ENCODE measurements at regions not wholly inside any gene's neighbourhood (a gene's known extent, or its start where the extent isn't known, plus 50 kb on each side); places are given as distances from the start of the nearest gene placed in this dataset.

- no peak overlapping the region for H3K9ac ChIP-seq (ENCODE audit: low read length)
- no peaks in the 10 kb centered on the region for H3K27me3 ChIP-seq (ENCODE audit: control insufficient read depth, insufficient read depth, low read length)
- H3K4me3 ChIP-seq (ENCODE audit: low read length), result no peak overlapping the region
- H3K36me3 ChIP-seq (ENCODE audit: control insufficient read depth, insufficient read depth, low read length), result no peaks in the 10 kb centered on the region
- peaks cover 27% of the 10 kb centered on the region for H3K4me1 ChIP-seq (ENCODE audit: control insufficient read depth, insufficient read depth, low read length)
- no peaks in the 10 kb centered on the region for H3K9me3 ChIP-seq (ENCODE audit: control insufficient read depth, low read length)
These were observed 273.3 kb upstream of the ANKRD55 start for GRCh38 chr5:56506211-56506965.

- no peak overlapping the region for H3K9ac ChIP-seq (ENCODE audit: low read length)
- H3K27me3 ChIP-seq (ENCODE audit: control insufficient read depth, insufficient read depth, low read length), result no peaks in the 10 kb centered on the region
- H3K9me3 ChIP-seq (ENCODE audit: control insufficient read depth, low read length), result no peaks in the 10 kb centered on the region
- H3K4me3 ChIP-seq (ENCODE audit: low read length), result no peak overlapping the region
- H3K36me3 ChIP-seq (ENCODE audit: control insufficient read depth, insufficient read depth, low read length), result no peaks in the 10 kb centered on the region
- peaks cover 21% of the 10 kb centered on the region for H3K4me1 ChIP-seq (ENCODE audit: control insufficient read depth, insufficient read depth, low read length)
These were observed 270.8 kb upstream of the ANKRD55 start for GRCh38 chr5:56503929-56504328.

GRCh38 chr5:56501781-56502557 lies 268.8 kb upstream of the ANKRD55 start:
- Histone ChIP-seq H3K27me3 (ENCODE audit: control insufficient read depth, insufficient read depth, low read length) (no peaks in the 10 kb centered on the region), H3K9ac (ENCODE audit: low read length) (no peak overlapping the region), H3K9me3 (ENCODE audit: control insufficient read depth, low read length) (no peaks in the 10 kb centered on the region), H3K4me1 (ENCODE audit: control insufficient read depth, insufficient read depth, low read length) (peaks cover 18% of the 10 kb centered on the region), H3K4me3 (ENCODE audit: low read length) (no peak overlapping the region), H3K36me3 (ENCODE audit: control insufficient read depth, insufficient read depth, low read length) (no peaks in the 10 kb centered on the region)

GRCh38 chr5:56499901-56500300 lies 266.8 kb upstream of the ANKRD55 start:
- Histone ChIP-seq H3K4me3 (ENCODE audit: low read length) (no peak overlapping the region), H3K27me3 (ENCODE audit: control insufficient read depth, insufficient read depth, low read length) (no peaks in the 10 kb centered on the region), H3K9ac (ENCODE audit: low read length) (no peak overlapping the region), H3K4me1 (ENCODE audit: control insufficient read depth, insufficient read depth, low read length) (peaks cover 9% of the 10 kb centered on the region), H3K9me3 (ENCODE audit: control insufficient read depth, low read length) (no peaks in the 10 kb centered on the region), H3K36me3 (ENCODE audit: control insufficient read depth, insufficient read depth, low read length) (no peaks in the 10 kb centered on the region)

GRCh38 chr5:56499491-56499890 lies 266.4 kb upstream of the ANKRD55 start:
- Histone ChIP-seq H3K9me3 (ENCODE audit: control insufficient read depth, low read length) (no peaks in the 10 kb centered on the region), H3K4me3 (ENCODE audit: low read length) (no peak overlapping the region)

GRCh38 chr5:56498759-56499395 lies 265.7 kb upstream of the ANKRD55 start:
- no peaks in the 10 kb centered on the region for H3K36me3 ChIP-seq (ENCODE audit: control insufficient read depth, insufficient read depth, low read length)
- H3K4me3 ChIP-seq (ENCODE audit: low read length), result no peak overlapping the region
- no peak overlapping the region for H3K9ac ChIP-seq (ENCODE audit: low read length)
- no peaks in the 10 kb centered on the region for H3K27me3 ChIP-seq (ENCODE audit: control insufficient read depth, insufficient read depth, low read length)
- H3K9me3 ChIP-seq (ENCODE audit: control insufficient read depth, low read length), result no peaks in the 10 kb centered on the region
- H3K4me1 ChIP-seq (ENCODE audit: control insufficient read depth, insufficient read depth, low read length), result peaks cover 9% of the 10 kb centered on the region

More at GRCh38 chr5:56499491-56499890, 266.4 kb upstream of the ANKRD55 start:
- no peaks in the 10 kb centered on the region for H3K27me3 ChIP-seq (ENCODE audit: control insufficient read depth, insufficient read depth, low read length)
- H3K4me1 ChIP-seq (ENCODE audit: control insufficient read depth, insufficient read depth, low read length), result peaks cover 9% of the 10 kb centered on the region
- no peak overlapping the region for H3K9ac ChIP-seq (ENCODE audit: low read length)
- no peaks in the 10 kb centered on the region for H3K36me3 ChIP-seq (ENCODE audit: control insufficient read depth, insufficient read depth, low read length)

- H3K27me3 ChIP-seq (ENCODE audit: control insufficient read depth, insufficient read depth, low read length), result no peaks in the 10 kb centered on the region
- H3K9me3 ChIP-seq (ENCODE audit: control insufficient read depth, low read length), result no peaks in the 10 kb centered on the region
- H3K4me1 ChIP-seq (ENCODE audit: control insufficient read depth, insufficient read depth, low read length), result peaks cover under 1% of the 10 kb centered on the region
- H3K4me3 ChIP-seq (ENCODE audit: low read length), result no peak overlapping the region
- H3K36me3 ChIP-seq (ENCODE audit: control insufficient read depth, insufficient read depth, low read length), result no peaks in the 10 kb centered on the region
- H3K9ac ChIP-seq (ENCODE audit: low read length), result no peak overlapping the region
These were observed 263.5 kb upstream of the ANKRD55 start for GRCh38 chr5:56496581-56497063.

- Histone ChIP-seq H3K9ac (ENCODE audit: low read length) (no peak overlapping the region), H3K27me3 (ENCODE audit: control insufficient read depth, insufficient read depth, low read length) (no peaks in the 10 kb centered on the region), H3K9me3 (ENCODE audit: control insufficient read depth, low read length) (no peaks in the 10 kb centered on the region), H3K4me1 (ENCODE audit: control insufficient read depth, insufficient read depth, low read length) (peaks cover 17% of the 10 kb centered on the region), H3K36me3 (ENCODE audit: control insufficient read depth, insufficient read depth, low read length) (no peaks in the 10 kb centered on the region), H3K4me3 (ENCODE audit: low read length) (no peak overlapping the region)
These were observed 261.2 kb upstream of the ANKRD55 start for GRCh38 chr5:56494300-56494731.

- Histone ChIP-seq H3K27me3 (ENCODE audit: control insufficient read depth, insufficient read depth, low read length) (no peaks in the 10 kb centered on the region), H3K4me1 (ENCODE audit: control insufficient read depth, insufficient read depth, low read length) (peaks cover 21% of the 10 kb centered on the region), H3K9ac (ENCODE audit: low read length) (no peak overlapping the region), H3K9me3 (ENCODE audit: control insufficient read depth, low read length) (no peaks in the 10 kb centered on the region), H3K4me3 (ENCODE audit: low read length) (no peak overlapping the region), H3K36me3 (ENCODE audit: control insufficient read depth, insufficient read depth, low read length) (no peaks in the 10 kb centered on the region)
These were observed 260.6 kb upstream of the ANKRD55 start for GRCh38 chr5:56493766-56494165.

GRCh38 chr5:56493308-56493707 lies 260.2 kb upstream of the ANKRD55 start:
- Histone ChIP-seq H3K9ac (ENCODE audit: low read length) (no peak overlapping the region), H3K4me1 (ENCODE audit: control insufficient read depth, insufficient read depth, low read length) (peaks cover 22% of the 10 kb centered on the region), H3K27me3 (ENCODE audit: control insufficient read depth, insufficient read depth, low read length) (no peaks in the 10 kb centered on the region), H3K4me3 (ENCODE audit: low read length) (no peak overlapping the region), H3K9me3 (ENCODE audit: control insufficient read depth, low read length) (no peaks in the 10 kb centered on the region), H3K36me3 (ENCODE audit: control insufficient read depth, insufficient read depth, low read length) (no peaks in the 10 kb centered on the region)

GRCh38 chr5:56492812-56493211 lies 259.7 kb upstream of the ANKRD55 start:
- H3K27me3 ChIP-seq (ENCODE audit: control insufficient read depth, insufficient read depth, low read length), result no peaks in the 10 kb centered on the region
- no peak overlapping the region for H3K9ac ChIP-seq (ENCODE audit: low read length)
- peaks cover 22% of the 10 kb centered on the region for H3K4me1 ChIP-seq (ENCODE audit: control insufficient read depth, insufficient read depth, low read length)
- no peak overlapping the region for H3K4me3 ChIP-seq (ENCODE audit: low read length)
- no peaks in the 10 kb centered on the region for H3K9me3 ChIP-seq (ENCODE audit: control insufficient read depth, low read length)
- no peaks in the 10 kb centered on the region for H3K36me3 ChIP-seq (ENCODE audit: control insufficient read depth, insufficient read depth, low read length)

- Histone ChIP-seq H3K9ac (ENCODE audit: low read length) (no peak overlapping the region), H3K4me3 (ENCODE audit: low read length) (no peak overlapping the region), H3K27me3 (ENCODE audit: control insufficient read depth, insufficient read depth, low read length) (no peaks in the 10 kb centered on the region), H3K9me3 (ENCODE audit: control insufficient read depth, low read length) (no peaks in the 10 kb centered on the region), H3K36me3 (ENCODE audit: control insufficient read depth, insufficient read depth, low read length) (no peaks in the 10 kb centered on the region), H3K4me1 (ENCODE audit: control insufficient read depth, insufficient read depth, low read length) (peaks cover 22% of the 10 kb centered on the region)
These were observed 257.9 kb upstream of the ANKRD55 start for GRCh38 chr5:56490971-56491468.

Data from mucosa of stomach (tissue), 1 donor.